GM23338 (cell line): ENCODE measurements at regions not wholly inside any gene's neighbourhood (a gene's known extent, or its start where the extent isn't known, plus 50 kb on each side); places are given as distances from the start of the nearest gene placed in this dataset.

Experiments
- POLR2AphosphoS5 ChIP-seq: IDR thresholded peaks from 2 replicates; pipeline ENCODE4 v1.6.1; 2016; ENCODE audit warnings: antibody characterized with exemption, low read depth
- TF ChIP-seq, protein P1 (sequence below), 2 experiments: fragments of 200-600 bp in 1 of 2; sonication (generic) in 1 of 2; conservative IDR thresholded peaks; 2 replicates each; pipeline versions ENCODE4 v1.5.1 to v1.6.1; 2016 to 2017; ENCODE audit warnings: antibody characterized with exemption in 2 of 2, low read depth in 2 of 2, mild to moderate bottlenecking in 2 of 2, moderate library complexity in 1 of 2

DNA sequence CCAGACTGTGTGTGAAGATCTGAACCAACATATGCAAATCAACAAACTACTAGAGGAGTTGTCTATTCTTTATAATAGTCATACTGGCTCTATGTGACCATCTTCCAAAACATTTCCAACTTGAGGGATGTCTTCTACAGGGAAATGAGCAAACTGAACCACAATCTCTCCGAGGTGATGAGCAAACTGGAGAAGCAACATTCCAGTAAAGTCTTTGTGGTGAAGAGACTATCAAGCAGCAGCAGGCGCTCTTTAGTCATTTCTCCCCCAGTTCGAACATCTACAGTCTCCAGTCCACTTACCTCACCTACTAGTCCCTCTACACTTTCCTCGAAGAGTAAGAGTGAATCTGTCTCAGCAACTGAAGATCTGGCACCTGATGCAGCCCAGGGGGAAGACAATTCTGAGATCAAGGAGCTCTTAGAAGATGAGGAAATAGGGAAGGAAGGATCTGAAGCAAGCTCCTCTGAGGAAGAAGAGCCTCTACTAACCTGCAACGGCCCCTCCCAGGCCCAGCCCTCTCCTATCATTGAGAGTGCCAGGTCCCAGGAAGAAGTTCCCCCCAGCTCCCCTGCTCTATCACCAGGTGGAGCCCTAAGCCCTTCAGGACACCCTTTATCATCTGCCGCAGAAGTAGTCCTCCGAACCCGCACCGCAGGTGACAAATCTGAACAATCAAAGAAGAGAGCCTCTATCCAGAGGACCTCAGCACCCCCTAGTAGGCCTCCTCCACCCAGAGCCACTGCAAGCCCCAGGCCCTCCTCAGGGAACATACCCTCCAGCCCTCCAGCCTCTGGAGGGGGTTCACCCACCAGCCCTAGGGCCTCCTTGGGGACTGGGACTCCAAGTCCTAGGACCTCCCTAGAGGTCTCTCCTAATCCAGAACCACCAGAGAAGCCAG lies 98.1 kb downstream of the HNRNPD start:
- TF ChIP-seq, protein P1, sequence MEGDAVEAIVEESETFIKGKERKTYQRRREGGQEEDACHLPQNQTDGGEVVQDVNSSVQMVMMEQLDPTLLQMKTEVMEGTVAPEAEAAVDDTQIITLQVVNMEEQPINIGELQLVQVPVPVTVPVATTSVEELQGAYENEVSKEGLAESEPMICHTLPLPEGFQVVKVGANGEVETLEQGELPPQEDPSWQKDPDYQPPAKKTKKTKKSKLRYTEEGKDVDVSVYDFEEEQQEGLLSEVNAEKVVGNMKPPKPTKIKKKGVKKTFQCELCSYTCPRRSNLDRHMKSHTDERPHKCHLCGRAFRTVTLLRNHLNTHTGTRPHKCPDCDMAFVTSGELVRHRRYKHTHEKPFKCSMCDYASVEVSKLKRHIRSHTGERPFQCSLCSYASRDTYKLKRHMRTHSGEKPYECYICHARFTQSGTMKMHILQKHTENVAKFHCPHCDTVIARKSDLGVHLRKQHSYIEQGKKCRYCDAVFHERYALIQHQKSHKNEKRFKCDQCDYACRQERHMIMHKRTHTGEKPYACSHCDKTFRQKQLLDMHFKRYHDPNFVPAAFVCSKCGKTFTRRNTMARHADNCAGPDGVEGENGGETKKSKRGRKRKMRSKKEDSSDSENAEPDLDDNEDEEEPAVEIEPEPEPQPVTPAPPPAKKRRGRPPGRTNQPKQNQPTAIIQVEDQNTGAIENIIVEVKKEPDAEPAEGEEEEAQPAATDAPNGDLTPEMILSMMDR (conservative IDR thresholded peaks at IDR 0.05; ENCODE audit: low read depth in 2 of 2): peak; percentile 47 to 76
- no peak for TF ChIP-seq POLR2AphosphoS5
